Stimulated activated CD4-positive, alpha-beta T cell treated with anti-CD3 and anti-CD28 coated beads, Interleukin-12 subunit alpha, Interleukin-12 subunit beta, amount 100 ng/mL, for 24 hours (primary cell): ENCODE measurements at regions not wholly inside any gene's neighbourhood (a gene's known extent, or its start where the extent isn't known, plus 50 kb on each side); places are given as distances from the start of the nearest gene placed in this dataset.

Experiments
- DNase-seq, 2 experiments: peaks; one replicate each; pipeline ENCODE4 v3.0.0-alpha.2; 2020; ENCODE audit warnings: low read depth in 2 of 2

GRCh38 chr10:78514459-78514858 is 480.8 kb downstream of the RPS24 start:
- no peak for DNase-seq

- no peak for DNase-seq
Observed at GRCh38 chr10:78515038-78515872, 481.6 kb downstream of the RPS24 start.

GRCh38 chr10:78515873-78516153 is 482.1 kb downstream of the RPS24 start:
- DNase-seq: no peak

- DNase-seq: no peak
Observed at GRCh38 chr10:78516236-78516635, 482.6 kb downstream of the RPS24 start.

DNA sequence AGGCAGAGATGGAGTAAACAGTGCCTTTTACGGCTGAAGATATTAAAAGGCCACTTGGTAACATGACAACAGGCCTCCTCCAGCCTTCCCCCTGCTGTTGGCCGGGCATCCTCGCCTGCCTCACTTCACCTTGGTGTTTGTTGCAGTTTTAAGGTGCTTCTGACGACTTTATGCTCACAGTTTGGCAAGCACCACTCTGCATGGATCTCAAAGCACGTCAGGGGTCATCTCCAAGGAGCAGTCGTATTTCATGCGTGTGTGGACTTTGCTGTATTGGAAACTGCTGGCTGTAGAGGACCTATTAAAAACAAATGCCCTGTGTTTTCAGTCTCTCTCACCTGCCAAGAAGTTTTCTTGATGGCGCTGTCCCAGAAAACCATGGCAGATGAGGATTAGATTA is 483.1 kb downstream of the RPS24 start:
- no peak for DNase-seq

DNA sequence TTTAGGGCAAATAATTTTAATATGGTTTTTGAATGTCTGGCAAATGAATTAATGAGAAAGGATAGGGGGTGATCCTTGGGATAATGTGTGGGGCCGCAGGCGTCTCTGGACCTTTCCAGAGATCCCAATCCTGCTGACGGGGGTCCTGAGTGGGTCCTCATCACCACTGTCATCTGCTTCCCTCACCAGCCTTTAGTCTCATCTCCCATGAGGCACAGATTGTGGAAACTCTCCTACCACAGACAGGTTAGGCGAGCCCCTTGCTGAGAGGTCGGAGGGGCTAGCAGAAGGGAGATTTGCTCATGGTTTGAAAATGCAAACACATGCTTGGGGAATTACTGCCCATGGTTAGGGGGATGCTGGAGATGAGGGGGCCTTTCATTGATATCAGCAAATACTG is 484.6 kb downstream of the RPS24 start:
- DNase-seq: no peak

DNA sequence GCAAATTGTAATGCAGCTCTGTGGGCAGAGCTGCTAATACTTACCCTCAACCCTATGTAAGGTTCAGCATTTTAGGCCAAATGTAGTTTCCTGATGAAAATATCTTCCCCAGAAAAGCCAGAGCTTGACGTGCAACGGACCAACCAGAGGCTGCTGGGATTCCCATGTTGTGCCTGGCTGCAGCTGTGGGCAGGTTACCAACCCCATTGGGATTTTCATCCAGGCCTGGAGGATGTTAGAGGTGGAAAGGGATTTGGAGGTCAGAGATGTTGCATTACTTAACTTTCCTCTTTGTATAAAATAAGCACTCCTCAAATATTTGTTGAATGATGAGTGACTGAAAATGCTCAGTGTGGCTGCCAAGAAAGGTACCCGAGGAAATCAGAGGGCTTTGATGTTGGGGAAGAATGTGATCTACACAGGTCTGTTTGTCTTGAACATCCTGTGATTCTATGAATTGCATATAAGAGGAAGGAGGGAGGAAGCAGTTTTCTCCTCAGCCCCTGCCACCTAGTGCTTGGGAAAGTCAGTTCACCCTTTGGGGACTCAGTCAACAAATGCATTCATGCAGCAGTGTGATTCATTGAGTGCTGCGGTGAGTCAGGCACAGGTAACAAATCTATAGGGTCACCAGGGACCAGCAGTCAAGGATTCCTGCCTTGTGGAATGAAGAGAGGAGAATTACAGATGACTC is 487.2 kb downstream of the RPS24 start:
- no peak for DNase-seq

GRCh38 chr10:78523453-78523852 is 489.8 kb downstream of the RPS24 start:
- no peak for DNase-seq

- no peak for DNase-seq
Observed at GRCh38 chr10:78524342-78524741, 490.7 kb downstream of the RPS24 start.

- DNase-seq: no peak
Observed at GRCh38 chr10:78524941-78525340, 491.3 kb downstream of the RPS24 start.

DNA sequence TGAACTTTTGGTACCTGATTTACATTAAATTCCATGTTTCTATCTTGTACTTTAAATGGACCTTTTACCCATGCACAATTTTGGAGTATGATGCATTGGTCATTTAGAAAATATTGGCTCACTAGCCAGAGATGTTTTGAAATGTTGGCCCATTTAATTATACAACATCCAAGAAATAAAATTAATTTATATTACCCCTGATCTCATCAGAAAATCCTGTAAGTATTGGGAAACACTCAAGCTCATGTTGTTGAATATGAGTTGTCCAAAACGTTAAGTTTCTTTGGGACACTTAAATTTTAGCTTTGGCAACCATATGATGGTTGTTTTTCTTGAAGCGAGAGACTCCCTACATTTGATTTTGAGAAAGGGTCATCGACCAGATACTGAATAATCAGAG is 492.7 kb downstream of the RPS24 start:
- no peak for DNase-seq

GRCh38 chr10:78527296-78527695 is 493.6 kb downstream of the RPS24 start:
- DNase-seq: no peak

GRCh38 chr10:78528749-78529204 is 495.1 kb downstream of the RPS24 start:
- DNase-seq: no peak

DNA sequence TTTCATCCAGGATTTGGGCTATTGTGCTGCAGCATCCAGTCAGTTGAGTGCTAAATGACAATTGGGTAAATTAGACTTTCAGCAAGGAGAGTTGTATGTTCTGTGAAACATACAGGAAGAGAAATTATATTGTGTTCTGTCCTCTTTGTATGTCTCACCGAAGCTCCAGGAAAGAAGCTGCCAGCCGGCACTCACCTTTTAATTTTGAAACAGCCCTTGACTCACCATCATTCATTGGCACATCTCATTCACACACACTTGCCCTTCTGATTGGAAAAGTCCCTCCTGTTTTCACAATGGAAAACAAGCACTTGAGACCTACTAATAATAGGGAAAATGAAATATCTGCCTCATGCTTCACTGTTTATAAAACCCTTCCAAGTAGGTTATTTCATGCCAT is 495.6 kb downstream of the RPS24 start:
- no peak for DNase-seq

DNA sequence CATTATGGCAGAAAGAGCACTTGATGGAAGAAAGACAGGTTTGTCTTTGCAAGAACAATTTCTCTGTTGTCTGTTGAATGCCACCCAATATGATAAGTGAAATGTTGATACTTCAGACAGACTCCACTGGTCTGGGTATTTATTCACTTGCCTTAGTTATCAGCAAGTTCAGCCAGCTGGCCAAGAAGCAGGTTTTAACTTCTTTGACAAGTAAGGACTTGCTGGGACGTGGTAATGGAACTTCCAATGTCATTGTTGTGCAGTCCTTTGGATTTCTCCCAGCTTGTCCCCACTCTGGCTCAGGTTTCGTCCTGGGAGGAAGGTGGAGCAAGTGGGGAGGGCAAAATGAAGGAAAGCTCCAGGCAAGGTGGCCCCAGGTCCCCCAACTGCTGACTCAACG is 497.4 kb downstream of the RPS24 start:
- DNase-seq: no peak

- no peak for DNase-seq
Observed at GRCh38 chr10:78532480-78533042, 498.9 kb downstream of the RPS24 start.

DNA sequence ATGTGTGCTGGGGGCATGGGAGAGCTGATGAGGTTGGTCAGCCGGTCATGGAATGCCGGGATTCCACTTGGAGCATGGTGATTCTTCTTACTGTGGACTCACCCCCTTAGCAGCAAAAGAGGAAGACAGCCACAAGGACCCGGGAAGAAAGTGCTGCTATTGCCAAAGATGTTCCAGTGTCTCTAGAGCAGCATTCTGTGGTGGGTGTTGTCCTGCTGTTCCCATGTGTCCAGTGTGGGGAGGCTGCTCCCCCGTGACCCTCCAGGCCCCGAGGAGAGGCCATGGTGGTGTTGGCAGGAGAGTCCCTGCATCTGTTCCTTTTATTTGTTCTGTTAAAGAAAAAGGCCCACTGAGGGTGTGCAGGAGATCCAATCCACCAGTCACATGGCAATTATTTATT is 499.4 kb downstream of the RPS24 start:
- DNase-seq: no peak

DNA sequence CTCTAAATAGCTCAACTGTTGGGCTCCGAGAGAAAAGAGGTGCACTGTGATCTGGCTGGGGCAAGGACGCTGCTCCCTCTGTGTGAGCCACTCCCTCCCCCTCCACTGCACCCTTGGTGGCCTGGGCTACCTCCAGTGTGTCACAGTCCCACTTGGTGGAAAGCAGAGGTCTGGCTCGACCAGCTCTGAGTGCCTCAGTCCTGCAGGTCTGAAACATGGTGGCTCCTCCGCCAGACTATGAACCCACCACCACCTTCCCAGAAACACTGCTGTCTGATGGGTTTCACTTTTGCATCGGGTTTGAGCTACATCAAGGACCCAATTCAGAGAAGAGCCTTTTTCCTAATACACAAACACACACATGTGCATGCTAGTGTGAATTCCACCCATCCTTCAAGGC is 500.1 kb downstream of the RPS24 start:
- DNase-seq: no peak

DNA sequence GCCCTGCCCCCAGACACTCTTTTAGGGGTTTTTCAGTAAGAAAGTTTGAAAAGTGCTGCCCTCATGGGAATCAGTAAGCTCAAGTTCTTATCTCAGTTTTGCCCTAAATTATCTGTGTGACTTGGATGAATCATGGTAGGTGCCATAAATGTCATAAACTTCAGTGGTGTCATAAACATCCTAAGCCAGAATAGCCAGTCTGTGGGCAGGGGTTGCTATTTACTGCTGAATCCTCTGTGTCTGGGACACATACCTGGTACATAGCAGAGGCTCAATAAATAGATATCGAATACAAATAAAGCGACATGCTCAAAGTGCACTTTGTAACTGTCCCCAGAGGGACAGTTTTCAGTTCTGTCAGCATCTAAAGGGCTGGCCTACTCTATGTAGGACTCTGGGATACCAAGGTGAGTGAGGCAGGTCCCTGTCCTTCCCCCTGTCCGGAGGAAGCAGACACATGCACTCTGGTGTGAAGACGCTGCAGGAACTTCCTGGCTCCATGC is 502.1 kb downstream of the RPS24 start:
- DNase-seq: no peak

DNA sequence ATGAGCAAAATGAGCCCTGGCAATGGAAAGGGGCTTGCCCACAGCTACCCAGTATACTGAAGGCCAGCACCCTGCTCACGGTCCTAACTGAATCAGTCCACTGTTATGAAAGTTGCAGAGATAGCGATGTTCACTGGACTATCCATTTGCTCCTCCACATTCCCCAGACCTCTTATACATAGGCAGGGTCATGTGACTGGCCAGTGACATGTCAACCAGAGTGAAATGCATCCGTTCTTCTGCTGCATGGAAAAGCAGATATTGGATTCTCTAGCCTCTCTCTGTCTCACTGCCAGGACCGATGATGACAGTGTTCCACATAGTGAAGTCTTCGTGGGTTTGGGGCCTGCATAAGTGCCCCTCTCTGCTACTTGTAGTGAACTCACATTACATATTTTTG is 503.4 kb downstream of the RPS24 start:
- no peak for DNase-seq

GRCh38 chr10:78539247-78539766 is 505.6 kb downstream of the RPS24 start:
- no peak for DNase-seq

GRCh38 chr10:78540355-78541076 is 506.9 kb downstream of the RPS24 start:
- DNase-seq: no peak
